Superior temporal gyrus (tissue), 1 donor: ENCODE measurements at regions not wholly inside any gene's neighbourhood (a gene's known extent, or its start where the extent isn't known, plus 50 kb on each side); places are given as distances from the start of the nearest gene placed in this dataset.
A peak's percentile ranks its signal among the peaks of the same experiment; 100 is the strongest.

Experiments used
- DNase-seq: peaks from one replicate; pipeline ENCODE4 v3.0.0-alpha.2; 2016; ENCODE audit errors: extremely low spot score

GRCh38 chr22:49040111-49040510, 787.6 kb downstream of the BRD1 start:
- no peak for DNase-seq

- no peak for DNase-seq
Observed at GRCh38 chr22:49039625-49040024, 788.0 kb downstream of the BRD1 start.

DNA sequence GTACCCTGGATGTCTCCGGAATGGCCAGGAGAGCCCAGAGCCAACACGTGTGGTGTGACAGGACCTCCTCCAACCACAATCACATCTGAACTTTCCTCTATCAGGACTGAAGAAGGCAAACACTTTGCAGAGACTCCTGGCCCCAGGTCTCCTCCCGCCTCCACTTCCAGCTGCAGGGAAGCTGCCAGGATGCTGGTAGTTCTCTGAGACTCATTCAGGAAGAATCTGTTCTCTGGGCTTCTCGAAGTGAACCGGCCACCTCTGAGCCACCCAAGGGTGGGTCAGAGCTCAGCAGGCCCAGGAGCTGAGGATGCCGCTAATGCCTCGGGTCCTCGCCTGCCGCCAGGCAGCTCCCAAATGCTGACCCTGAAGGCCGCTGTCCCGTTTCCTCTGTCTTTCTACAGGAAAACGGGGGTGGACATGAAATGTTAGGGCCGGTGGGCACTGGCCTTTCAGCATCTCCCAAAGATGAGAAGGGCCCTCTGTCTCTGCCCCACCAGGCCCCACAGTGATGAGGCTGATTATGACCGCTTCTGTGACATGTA, 789.9 kb downstream of the BRD1 start:
- no peak for DNase-seq

DNA sequence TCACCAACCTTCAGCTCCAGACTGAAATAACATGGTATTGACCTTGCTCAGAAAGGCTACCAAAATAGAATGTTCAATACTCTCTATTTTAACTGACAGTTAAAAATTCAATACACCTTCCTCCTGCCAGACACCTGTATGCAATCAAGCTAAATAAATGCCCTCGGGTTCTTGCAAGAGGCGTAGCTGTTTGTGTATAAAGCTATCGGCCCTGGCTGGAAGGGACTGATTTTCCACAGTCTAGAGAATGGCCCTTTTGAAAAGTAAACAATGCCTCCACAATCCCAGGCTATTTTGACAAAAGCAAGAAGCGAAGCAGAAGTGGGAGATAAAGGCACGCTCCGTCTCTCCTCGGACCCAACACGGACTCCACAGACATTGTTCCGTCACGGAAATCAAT, 791.2 kb downstream of the BRD1 start:
- DNase-seq, result no peak

- no peak for DNase-seq
Observed at GRCh38 chr22:49035818-49036457, 791.7 kb downstream of the BRD1 start.

DNA sequence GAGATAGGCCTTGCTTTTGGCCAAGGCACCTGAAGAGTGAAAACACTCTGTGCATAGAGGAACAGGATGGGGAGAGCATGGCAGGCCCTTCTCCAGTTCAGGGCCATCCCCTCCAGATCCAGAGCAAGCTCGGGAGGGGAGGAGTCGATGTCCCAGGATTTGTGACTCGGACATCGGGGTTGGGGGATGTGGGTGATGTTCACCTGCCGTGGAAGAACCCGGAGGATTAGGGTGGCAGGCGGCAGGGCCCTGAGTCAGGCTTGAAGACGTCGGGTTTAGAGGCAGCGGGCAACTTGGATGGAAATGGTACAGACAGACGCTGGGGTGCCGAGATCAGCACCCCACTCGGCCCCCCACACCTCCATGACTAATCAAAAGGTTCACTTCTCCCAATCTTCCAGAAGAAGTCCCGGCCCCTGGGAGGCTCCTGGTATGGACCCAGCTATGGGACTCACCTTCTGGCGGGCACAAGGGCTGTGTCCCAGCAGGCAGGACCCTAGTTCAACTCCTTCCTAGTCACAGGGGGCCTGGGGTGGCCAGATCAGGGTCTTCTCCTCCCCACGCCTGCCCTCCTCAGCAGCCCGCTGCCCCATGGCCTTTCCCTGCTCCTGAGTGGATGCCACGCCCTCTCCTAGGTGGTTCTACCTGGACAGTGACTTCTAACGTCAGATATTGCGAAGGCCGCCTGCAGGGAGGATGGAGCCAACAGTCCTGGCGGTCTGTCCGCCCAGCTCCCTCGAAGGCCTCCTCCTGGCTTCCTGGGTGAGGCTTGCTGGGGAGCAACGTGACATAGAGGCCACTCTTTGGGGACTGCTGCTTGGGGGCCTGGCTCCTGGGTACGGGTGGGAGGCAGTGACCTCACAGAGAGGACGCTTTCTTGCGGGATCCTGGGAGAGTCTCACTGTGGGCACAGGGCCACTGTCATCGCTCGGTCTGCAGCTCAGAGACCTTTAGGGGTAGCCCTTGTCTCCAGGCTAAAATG, 792.5 kb downstream of the BRD1 start:
- DNase-seq, result no peak

- DNase-seq, result no peak
Observed at GRCh38 chr22:49033616-49034015, 794.1 kb downstream of the BRD1 start.

DNA sequence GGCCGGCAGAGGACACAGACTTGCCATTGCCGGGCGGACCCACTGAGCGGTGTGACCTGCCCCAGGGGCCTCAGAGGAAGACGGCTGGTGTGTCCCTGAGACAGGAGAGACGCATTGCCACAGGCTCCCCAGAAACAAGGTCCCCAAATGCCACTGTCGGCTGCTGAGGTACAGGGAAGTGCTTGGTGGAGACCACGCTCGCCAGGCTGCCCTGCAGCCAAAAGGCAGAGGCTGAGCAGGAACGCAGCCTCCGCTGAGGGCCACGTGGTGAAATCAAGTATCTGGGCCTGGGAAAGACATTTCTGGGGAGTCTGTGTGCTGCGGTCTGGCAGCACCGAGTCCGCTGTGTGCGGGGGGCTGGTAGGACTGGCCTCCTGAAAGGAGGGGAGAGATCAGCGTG, 794.9 kb downstream of the BRD1 start:
- no peak for DNase-seq

- DNase-seq, result no peak
Observed at GRCh38 chr22:49031746-49032330, 795.8 kb downstream of the BRD1 start.

- no peak for DNase-seq
Observed at GRCh38 chr22:49028111-49028510, 799.6 kb downstream of the BRD1 start.

GRCh38 chr22:49027368-49027670, 800.4 kb downstream of the BRD1 start:
- no peak for DNase-seq

DNA sequence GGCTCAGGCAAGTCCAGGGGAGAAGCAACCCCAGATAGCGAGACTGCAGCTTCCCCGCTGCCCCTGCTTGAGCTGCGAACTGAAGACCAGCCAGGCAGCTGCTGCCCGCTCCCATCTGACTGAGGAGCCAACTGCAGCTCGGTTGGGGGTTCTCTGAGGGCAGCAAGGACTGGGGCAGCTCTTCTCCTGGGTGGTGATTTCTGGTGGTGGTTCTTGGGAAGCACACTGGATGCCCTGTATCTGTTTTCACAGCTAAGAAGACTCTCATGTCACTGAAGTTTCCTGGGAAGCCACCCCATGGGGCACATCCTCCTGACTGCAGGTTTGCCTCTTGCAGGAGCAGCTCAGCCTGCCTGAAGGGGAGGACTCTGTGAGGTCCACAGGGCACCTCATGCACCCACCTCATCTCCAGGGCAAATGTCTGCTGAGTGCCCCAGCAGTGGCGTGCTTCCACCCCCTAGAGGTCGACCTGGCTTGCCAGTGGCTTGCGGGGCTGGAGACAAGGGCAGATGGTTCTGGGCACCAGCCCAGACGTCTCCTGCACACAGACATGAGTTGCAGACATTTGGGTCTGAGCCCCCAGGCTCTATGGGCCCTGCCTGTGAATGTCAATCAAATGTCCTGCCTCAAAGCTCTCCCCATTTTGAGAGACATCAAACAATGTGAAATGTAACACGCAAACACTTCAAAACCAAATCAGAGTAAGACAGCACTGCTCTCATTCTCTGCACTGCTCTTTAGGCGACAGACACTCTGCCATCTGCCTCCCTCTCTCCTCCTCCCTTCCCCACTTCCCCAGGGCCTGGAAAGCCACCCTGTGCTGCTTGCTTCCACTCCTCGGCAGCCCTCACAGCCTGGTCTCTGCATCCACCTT, 800.9 kb downstream of the BRD1 start:
- DNase-seq, result peak; percentile 59

DNA sequence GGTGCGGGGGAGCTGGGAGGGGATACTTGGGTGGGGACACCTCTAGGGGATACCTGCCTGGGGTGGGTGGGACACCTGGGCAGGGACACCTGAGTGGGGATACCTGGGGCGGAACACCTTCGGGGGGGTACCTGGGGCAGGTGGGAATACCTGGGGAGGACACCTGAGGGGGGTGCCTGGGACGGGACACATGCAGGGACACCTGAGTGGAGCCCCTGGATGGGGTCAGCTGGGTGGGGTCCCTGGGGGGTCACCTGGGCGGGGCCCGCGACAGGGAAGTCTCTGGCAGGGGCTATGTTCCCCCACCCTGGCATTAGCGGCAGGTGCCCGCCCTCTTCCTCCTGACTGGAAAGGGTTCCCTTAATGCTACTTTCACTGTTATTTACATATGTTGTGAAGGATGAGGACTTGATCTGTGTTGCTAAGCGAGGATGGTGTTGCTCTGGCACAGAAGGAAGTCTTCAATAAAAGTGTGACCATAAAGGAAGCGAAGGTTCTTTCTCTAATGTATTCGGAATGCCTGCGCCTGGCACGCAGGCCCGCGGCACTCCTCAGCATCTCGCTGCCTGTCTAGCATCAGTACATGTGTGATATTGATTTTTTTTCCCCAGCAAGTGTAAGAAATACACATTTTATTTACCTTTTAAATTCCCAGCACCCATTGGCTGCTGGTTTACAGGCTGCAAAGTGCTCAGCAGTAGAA, 801.7 kb downstream of the BRD1 start:
- DNase-seq, result no peak

DNA sequence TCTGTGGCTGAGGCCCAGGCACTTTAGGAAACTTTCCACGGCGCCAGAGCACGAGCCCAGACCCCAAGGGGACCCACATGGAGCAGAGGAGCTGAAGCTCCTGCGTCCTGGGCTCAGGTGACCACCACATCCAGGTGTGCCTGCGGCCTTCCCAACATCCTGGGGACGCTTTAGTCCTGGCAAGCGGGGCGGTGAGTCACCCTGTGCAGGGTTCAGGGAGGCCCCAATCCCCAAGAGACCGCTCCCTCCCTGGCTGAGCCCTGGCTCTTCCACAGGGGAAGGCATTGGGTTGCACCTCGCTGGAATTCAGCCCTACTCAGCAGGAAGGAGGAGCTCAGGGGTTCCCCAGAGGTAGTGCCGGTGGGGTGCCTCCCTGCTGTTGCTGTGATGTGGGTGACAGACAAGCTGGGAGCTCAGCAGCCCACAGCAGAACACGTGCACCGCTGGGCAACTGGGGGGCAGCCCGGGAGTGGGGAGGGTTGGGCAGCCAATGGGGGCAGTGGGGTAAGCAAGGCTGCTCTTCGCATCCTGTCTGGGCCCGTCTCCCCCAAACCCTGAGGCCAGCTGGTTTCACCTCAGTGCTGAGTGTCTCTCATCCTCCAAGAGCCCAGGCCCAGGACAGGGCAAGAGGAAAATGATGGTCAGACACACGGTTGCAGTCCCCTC, 802.8 kb downstream of the BRD1 start:
- DNase-seq, result no peak

DNA sequence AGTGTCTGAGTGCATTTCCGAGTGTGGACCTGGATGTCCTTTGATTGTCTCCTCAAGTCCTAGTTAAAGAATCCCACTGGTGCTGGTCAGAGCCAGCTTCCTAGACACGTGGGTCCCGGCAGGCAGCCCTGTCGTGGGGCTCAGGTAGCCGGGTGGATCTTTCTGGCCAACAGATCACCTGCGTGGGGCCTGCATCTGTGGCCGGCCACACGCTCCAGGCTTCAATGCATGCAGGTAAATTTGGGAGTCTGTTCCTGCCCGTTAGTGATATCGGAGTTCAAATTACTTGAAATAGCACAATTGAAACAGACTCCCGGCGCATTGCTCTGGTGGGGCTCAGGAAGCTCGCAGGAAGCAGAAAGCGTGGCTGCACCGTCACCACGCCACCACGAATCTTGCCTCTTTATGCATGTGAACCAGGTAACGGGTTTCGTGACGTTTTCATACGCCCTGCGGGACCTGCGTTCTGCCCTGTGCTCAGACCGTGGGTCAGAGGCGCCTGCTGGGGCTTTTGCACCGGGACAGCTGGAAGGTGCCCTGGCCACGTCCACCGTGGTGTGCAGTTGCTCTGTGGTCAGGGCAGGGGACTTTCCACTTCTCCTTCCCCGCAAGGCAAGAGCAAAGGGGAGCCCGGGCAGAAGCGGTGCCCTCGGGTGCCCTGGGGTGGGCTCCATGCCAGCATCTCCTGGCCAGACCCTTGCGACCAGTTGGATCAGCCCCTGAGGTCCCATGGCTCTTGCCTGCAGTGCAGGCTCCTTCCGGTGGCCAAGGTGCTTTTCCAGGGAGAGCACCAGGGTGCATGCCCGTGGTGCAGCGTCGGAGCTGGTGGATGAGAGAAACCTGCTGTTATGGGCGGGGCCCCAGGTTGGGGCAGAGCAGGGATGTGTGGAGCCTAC, 803.5 kb downstream of the BRD1 start:
- DNase-seq, result no peak

DNA sequence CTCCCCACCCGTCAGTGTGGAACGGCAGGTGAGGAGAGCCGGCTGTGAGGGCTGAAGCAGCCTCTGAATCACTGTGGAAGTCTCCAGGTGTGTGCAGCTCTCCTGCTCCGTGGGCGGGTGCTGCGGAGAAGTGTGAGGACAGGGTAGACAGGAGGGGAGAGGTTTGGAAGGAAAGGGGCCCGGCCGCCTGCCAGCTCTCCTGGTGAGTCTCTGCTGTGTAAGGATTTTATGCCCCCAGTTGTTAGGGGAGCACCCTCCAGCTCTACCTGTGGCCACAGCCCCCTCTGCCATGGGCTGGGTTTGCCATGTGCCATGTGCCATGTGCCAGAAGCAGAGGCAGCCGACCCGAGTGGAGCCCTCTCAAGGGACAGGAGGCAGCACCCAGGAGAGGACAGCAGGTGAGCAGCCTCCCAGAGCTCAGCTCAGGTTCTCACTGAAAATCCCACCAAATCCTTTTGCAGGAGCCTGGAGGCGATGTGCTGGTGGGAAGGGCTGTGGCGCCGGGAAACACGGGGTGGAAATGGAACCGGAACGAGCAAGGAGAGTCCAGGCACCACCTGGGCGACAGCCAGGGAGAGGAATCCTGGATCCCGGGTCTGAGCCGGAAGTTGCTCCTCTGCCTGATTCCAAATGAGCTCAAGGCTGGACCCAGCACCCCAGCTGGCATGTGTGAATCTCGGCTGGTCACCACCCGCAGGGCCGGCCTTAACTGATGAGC, 804.4 kb downstream of the BRD1 start:
- no peak for DNase-seq

DNA sequence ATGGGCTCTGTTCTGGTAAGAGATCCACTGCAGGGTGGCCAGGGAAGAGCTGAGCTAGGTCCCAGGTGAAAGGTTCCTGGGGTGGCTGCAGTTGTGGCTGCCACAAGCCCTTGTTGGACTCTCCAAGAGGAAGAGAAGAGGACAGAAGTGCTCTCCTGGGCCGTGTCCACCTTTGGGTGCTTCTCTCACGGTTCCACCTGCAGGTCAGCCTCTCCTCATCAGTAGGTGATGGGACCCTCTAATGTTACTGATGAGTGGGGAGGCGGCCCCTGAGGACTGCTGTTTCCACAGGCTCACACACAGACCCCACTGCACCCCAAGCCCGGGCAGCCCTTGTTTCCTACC, 804.9 kb downstream of the BRD1 start:
- DNase-seq, result no peak

DNA sequence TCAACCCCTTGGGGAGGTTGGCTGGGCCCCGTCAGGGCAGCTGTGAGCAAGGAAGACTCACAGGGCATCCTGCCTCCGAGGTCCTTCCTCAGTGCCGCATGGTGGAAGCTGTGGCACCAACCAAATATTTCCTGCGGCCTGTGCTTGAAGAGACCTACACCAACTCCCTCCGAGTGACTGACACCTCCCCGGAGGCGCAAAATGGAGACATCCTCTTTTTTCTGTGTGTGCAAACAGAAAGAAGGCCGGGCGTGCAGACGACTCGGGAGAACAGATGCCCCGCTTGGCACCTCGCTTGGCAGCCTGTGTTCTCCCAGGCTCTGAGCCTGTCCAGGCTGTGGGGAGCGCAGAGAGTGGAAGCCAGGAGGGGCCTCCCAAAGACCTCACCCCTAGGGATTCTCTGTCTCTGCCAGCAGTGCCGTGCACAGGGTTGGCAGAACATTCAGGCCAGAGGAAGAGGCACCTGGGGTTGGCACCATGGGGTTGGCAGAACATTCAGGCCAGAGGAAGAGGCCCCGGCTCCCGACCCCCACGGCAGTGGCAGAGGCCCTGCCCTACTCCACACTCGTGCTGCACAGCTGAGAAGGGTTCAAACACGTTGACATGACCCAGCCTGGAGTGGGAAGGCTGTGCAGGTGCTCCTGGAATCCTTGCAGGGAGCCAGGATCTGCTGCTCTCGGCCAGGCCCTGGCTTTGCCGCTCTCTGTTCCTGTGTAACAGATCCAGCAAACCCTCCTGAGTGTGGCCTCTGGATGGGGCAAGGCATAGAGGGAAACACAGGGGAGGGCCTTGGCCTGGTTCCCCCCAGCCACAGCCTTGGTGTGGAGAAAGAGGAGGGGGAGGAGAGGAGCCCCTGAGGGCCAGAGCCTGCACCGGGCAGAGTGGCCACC, 805.5 kb downstream of the BRD1 start:
- no peak for DNase-seq
